SK-N-SH (cell line): ENCODE measurements at regions not wholly inside any gene's neighbourhood (a gene's known extent, or its start where the extent isn't known, plus 50 kb on each side); places are given as distances from the start of the nearest gene placed in this dataset.

Experiments used
- CTCF ChIA-PET: fragments of 300-600, 350-600 bp; formaldehyde crosslinking; extraction: SDS; loops from one replicate; lab custom pipeline; 2021; lab: Yijun Ruan, JAX
- POLR2A ChIA-PET: fragments of 350-600 bp; sonication (Branson Sonifier 250); formaldehyde crosslinking; extraction: SDS; loops from one replicate; lab custom pipeline; 2020; ENCODE audit warnings: antibody characterized with exemption, inconsistent platforms; lab: Yijun Ruan, JAX
- DNase-seq: peaks from one replicate; pipeline ENCODE4 v3.0.0; 2012
- H2AFZ ChIP-seq: fragments of 200-600 bp; sonication (generic); 2 replicates; pipeline ENCODE4 v1.8.1; 2016; ENCODE audit warnings: antibody characterized with exemption, mild to moderate bottlenecking, low read depth
- H3F3A ChIP-seq: fragments of 200-600 bp; sonication (generic); replicated peaks from 2 replicates; pipeline ENCODE3; 2016; ENCODE audit warnings: antibody characterized with exemption, mild to moderate bottlenecking; ENCODE audit not compliant: insufficient read depth
- H3K27ac ChIP-seq, 2 experiments: fragments of 200-500 bp in 1 of 2; fragments of 200-600 bp in 1 of 2; sonication (Bioruptor generic) in 1 of 2; sonication (generic), shearing (Covaris generic) in 1 of 2; 2 replicates each; pipeline versions ENCODE4 v1.5.1 to v1.6.1; 2014 to 2016; ENCODE audit warnings: low read depth in 2 of 2, inconsistent platforms in 1 of 2, low read length in 1 of 2, mild to moderate bottlenecking in 1 of 2, mixed read lengths in 1 of 2
- H3K27me3 ChIP-seq: fragments of 200-600 bp; sonication (generic), shearing (Covaris generic); 2 replicates; pipeline ENCODE4 v1.6.1; 2016; ENCODE audit warnings: mixed run types; ENCODE audit not compliant: insufficient read depth
- H3K36me3 ChIP-seq, 2 experiments: fragments of 200-500 bp in 1 of 2; fragments of 200-600 bp in 1 of 2; sonication (Bioruptor generic) in 1 of 2; sonication (generic) in 1 of 2; replicated peaks in 1 of 2; 2 replicates each; pipeline versions ENCODE3 to v1.5.1; 2014 to 2016; ENCODE audit warnings: low read length in 1 of 2, mild to moderate bottlenecking in 1 of 2; ENCODE audit not compliant: insufficient read depth in 2 of 2, control insufficient read depth in 1 of 2
- H3K4me1 ChIP-seq, 2 experiments: fragments of 200-500 bp in 1 of 2; fragments of 200-600 bp in 1 of 2; sonication (Bioruptor generic) in 1 of 2; sonication (generic), shearing (Covaris generic) in 1 of 2; 2 replicates each; pipeline versions ENCODE4 v1.5.1 to v1.6.1; 2014 to 2016; ENCODE audit warnings: low read depth in 1 of 2, low read length in 1 of 2, mixed run types in 1 of 2; ENCODE audit not compliant: insufficient read depth in 2 of 2, control insufficient read depth in 1 of 2
- H3K4me2 ChIP-seq: fragments of 200-600 bp; sonication (generic), shearing (Covaris generic); 2 replicates; pipeline ENCODE4 v1.6.1; 2017; ENCODE audit warnings: mixed run types
- H3K4me3 ChIP-seq, 2 experiments: fragments of 200-500 bp in 1 of 2; fragments of 200-600 bp in 1 of 2; sonication (Bioruptor generic) in 1 of 2; sonication (generic), shearing (Covaris generic) in 1 of 2; 2 replicates each; pipeline versions ENCODE4 v1.5.1 to v1.8.1; 2014 to 2016; ENCODE audit warnings: low read depth in 2 of 2, inconsistent platforms in 1 of 2, low read length in 1 of 2, mild to moderate bottlenecking in 1 of 2, mixed read lengths in 1 of 2, moderate library complexity in 1 of 2
- H3K79me2 ChIP-seq: fragments of 200-600 bp; sonication (generic); 2 replicates; pipeline ENCODE4 v1.8.1; 2017; ENCODE audit warnings: mild to moderate bottlenecking; ENCODE audit not compliant: insufficient read depth
- H3K9ac ChIP-seq: fragments of 200-600 bp; sonication (generic); 2 replicates; pipeline ENCODE4 v1.6.1; 2017; ENCODE audit warnings: mixed run types
- H3K9me2 ChIP-seq: fragments of 200-600 bp; sonication (generic); 2 replicates; pipeline ENCODE4 v1.6.1; 2017; ENCODE audit warnings: mixed run types
- H3K9me3 ChIP-seq: fragments of 200-600 bp; sonication (generic); 2 replicates; pipeline ENCODE4 v1.6.1; 2017; ENCODE audit warnings: mixed run types, mild to moderate bottlenecking, moderate library complexity
- H4K20me1 ChIP-seq: fragments of 200-600 bp; sonication (generic); 2 replicates; pipeline ENCODE4 v1.6.1; 2017; ENCODE audit warnings: mild to moderate bottlenecking, mixed run types; ENCODE audit not compliant: insufficient read depth
- ELF1 ChIP-seq: IDR thresholded peaks from 2 replicates; pipeline ENCODE4 v1.4.0; 2012
- EP300 ChIP-seq, 2 experiments: IDR thresholded peaks; 2 replicates each; pipeline versions ENCODE4 v1.4.0 to v1.6.1; 2012; ENCODE audit warnings: borderline replicate concordance in 1 of 2, low read depth in 1 of 2, low read length in 1 of 2
- GATA2 ChIP-seq: sonication (generic); formaldehyde crosslinking; IDR thresholded peaks from 2 replicates; pipeline ENCODE4 v1.5.0; 2020; ENCODE audit warnings: mild to moderate bottlenecking, missing genetic modification reagents
- JUND ChIP-seq: IDR thresholded peaks from 2 replicates; pipeline ENCODE4 v1.4.0; 2012
- MEF2A ChIP-seq: IDR thresholded peaks from 2 replicates; pipeline ENCODE4 v1.4.0; 2012; ENCODE audit warnings: low read depth, borderline replicate concordance
- SIN3A ChIP-seq: IDR thresholded peaks from 2 replicates; pipeline ENCODE4 v1.6.1; 2012; ENCODE audit warnings: low read depth, mild to moderate bottlenecking, low read length, moderate library complexity, borderline replicate concordance
- TCF12 ChIP-seq: IDR thresholded peaks from 2 replicates; pipeline ENCODE4 v1.4.0; 2012
- WGBS: methylation state at CpG from one replicate; pipeline ENCODE4 v1.1.6; 2017; ENCODE audit warnings: low lambda C conversion rate; 5-methylcytosine and 5-hydroxymethylcytosine counted together
- TF ChIP-seq, protein P1 (sequence below): IDR thresholded peaks from 2 replicates; pipeline ENCODE4; 2012
- TF ChIP-seq, protein P2 (sequence below): fragments of 200-600 bp; sonication (generic); IDR thresholded peaks from 2 replicates; pipeline ENCODE4 v1.6.1; 2017; ENCODE audit warnings: antibody characterized with exemption, mild to moderate bottlenecking, moderate library complexity

DNA sequence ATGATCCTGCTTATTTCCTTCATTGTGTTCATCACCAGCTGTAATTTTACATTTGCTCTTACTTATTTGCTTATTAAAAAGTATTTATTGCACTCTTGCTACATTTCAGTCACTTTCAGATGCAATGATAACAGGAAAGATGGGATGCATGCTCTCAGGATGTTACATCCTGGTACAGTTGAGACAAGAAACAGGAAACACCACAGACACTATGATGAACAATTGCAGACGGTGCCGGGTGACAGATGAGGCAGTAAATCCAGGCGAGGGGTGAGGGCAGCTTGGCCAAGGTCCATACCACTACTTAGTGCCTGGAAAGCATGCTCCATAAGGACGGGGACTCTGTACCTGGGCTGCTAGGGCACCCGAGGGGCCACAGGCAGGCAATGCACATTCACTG, 156.6 kb upstream of the RAB4A start:
- peak overlapping the region; percentile 30; the same call in 1 of the 2 replicates for H2AFZ ChIP-seq
- H3K9me2 ChIP-seq, result no peaks in the 10 kb centered on the region
- 5% methylated on average over 5 of the region's 5 CpGs for WGBS
- POLR2A ChIA-PET, result no interaction called here
- H3K27me3 ChIP-seq, result no peaks in the 10 kb centered on the region
- H3K79me2 ChIP-seq, result no peaks in the 10 kb centered on the region
- DNase-seq, result peak; percentile 58
- CTCF ChIA-PET, result interaction anchor here (1.1 to 1.7 kb wide), 3 partner anchors 9 to 113 kb away, joined by 3 to 5 read pairs (median 5); no protein-coding TSS in a partner anchor
- peak overlapping the region; percentile 39 to 88; a peak in 3 of 4 replicates for H3K27ac ChIP-seq
- no peak overlapping the region for H3K9ac ChIP-seq
- H3K36me3 ChIP-seq, result no peaks in the 10 kb centered on the region
- no peaks in the 10 kb centered on the region for H3K9me3 ChIP-seq
- H3K4me1 ChIP-seq, result peaks cover 0 to 23% of the 10 kb centered on the region in 2 experiments; a peak in 2 of 4 replicates
- H3K4me2 ChIP-seq, result no peak overlapping the region
- no peaks in the 10 kb centered on the region for H3F3A ChIP-seq
- H3K4me3 ChIP-seq, result no peak overlapping the region
- peak; percentile 27; the same call in 1 of the 2 replicates for TF ChIP-seq GATA2 (CRISPR knock-in tag)
- no peak for TF ChIP-seq MEF2A
- peak in 1 of 2 experiments; percentile 63; a peak in 1 of 4 replicates for TF ChIP-seq EP300 (IDR thresholded peaks at IDR 0.05; ENCODE audit: borderline replicate concordance in 1 of 2, low read depth in 1 of 2, low read length in 1 of 2)
- TF ChIP-seq TCF12, result peak; percentile 80
- TF ChIP-seq, protein P1, sequence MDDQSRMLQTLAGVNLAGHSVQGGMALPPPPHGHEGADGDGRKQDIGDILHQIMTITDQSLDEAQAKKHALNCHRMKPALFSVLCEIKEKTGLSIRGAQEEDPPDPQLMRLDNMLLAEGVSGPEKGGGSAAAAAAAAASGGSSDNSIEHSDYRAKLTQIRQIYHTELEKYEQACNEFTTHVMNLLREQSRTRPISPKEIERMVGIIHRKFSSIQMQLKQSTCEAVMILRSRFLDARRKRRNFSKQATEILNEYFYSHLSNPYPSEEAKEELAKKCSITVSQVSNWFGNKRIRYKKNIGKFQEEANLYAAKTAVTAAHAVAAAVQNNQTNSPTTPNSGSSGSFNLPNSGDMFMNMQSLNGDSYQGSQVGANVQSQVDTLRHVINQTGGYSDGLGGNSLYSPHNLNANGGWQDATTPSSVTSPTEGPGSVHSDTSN, result peak; percentile 82
- no peaks in the 10 kb centered on the region for H4K20me1 ChIP-seq

DNA sequence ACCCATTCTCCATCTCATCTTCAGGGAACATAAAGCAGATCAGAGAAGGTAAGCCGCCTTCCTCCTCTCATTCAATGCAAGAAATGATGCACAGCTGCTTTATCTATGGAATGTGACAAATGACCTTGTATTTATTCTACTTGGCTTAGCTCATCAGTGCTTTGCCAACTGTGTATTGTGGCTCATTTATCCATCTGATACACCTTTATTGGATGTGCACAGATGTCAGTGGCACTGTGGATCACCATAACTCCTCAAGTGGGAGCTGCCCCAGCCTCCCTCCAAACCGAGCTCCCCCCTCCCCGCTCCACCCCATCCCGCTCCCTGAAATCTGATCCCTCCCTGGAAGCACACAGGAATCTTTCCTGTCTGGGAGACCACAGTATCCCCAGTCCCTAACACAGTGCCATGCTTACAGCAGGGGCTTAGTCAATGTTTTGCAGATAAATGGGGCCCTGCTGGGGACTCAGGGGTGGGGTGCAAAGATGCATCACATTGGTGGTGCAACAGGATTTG, 156.0 kb upstream of the RAB4A start:
- no peaks in the 10 kb centered on the region for H3K79me2 ChIP-seq
- POLR2A ChIA-PET, result no interaction called here

More for the DNA sequence above, 156.0 kb upstream of the RAB4A start:
- peaks cover 0 to 23% of the 10 kb centered on the region in 2 experiments; a peak in 2 of 4 replicates for H3K4me1 ChIP-seq
- H3K36me3 ChIP-seq, result no peaks in the 10 kb centered on the region
- H3K27ac ChIP-seq, result peak overlapping the region; percentile 39 to 88; a peak in 3 of 4 replicates
- H3K4me3 ChIP-seq, result no peak overlapping the region
- H3K4me2 ChIP-seq, result no peak overlapping the region
- TF ChIP-seq ELF1 (no peak), SIN3A (no peak), JUND (no peak), GATA2 (CRISPR knock-in tag) (no peak)
- TF ChIP-seq, protein P2, sequence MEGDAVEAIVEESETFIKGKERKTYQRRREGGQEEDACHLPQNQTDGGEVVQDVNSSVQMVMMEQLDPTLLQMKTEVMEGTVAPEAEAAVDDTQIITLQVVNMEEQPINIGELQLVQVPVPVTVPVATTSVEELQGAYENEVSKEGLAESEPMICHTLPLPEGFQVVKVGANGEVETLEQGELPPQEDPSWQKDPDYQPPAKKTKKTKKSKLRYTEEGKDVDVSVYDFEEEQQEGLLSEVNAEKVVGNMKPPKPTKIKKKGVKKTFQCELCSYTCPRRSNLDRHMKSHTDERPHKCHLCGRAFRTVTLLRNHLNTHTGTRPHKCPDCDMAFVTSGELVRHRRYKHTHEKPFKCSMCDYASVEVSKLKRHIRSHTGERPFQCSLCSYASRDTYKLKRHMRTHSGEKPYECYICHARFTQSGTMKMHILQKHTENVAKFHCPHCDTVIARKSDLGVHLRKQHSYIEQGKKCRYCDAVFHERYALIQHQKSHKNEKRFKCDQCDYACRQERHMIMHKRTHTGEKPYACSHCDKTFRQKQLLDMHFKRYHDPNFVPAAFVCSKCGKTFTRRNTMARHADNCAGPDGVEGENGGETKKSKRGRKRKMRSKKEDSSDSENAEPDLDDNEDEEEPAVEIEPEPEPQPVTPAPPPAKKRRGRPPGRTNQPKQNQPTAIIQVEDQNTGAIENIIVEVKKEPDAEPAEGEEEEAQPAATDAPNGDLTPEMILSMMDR, result no peak
- H4K20me1 ChIP-seq, result no peaks in the 10 kb centered on the region
- WGBS, result 36% methylated on average over 2 of the region's 4 CpGs
- no peak overlapping the region for H2AFZ ChIP-seq
- no peaks in the 10 kb centered on the region for H3K9me2 ChIP-seq
- H3F3A ChIP-seq, result no peaks in the 10 kb centered on the region
- no peak for DNase-seq
- no peaks in the 10 kb centered on the region for H3K9me3 ChIP-seq
- no peaks in the 10 kb centered on the region for H3K27me3 ChIP-seq
- H3K9ac ChIP-seq, result no peak overlapping the region
- CTCF ChIA-PET, result interaction anchor here (1.5 to 1.7 kb wide), 2 partner anchors 9 to 112 kb away, joined by 5 read pairs; no protein-coding TSS in a partner anchor
